NB4 (cell line): ENCODE measurements at regions not wholly inside any gene's neighbourhood (a gene's known extent, or its start where the extent isn't known, plus 50 kb on each side); places are given as distances from the start of the nearest gene placed in this dataset.

Experiments
- MAX ChIP-seq: IDR thresholded peaks from 2 replicates; pipeline ENCODE4 v1.6.1; 2011; ENCODE audit warnings: low read depth, low read length
- MYC ChIP-seq: IDR thresholded peaks from 2 replicates; pipeline ENCODE4 v1.6.1; 2011; ENCODE audit warnings: low read depth, low read length
- POLR2A ChIP-seq: IDR thresholded peaks from 2 replicates; pipeline ENCODE4 v1.6.1; 2011; ENCODE audit warnings: mild to moderate bottlenecking; ENCODE audit not compliant: insufficient read length; ENCODE audit errors: extremely low read depth
- TF ChIP-seq, protein P1 (sequence below): IDR thresholded peaks from one replicate; pipeline ENCODE4 v1.5.1; 2012; ENCODE audit warnings: low read depth, low read length

DNA sequence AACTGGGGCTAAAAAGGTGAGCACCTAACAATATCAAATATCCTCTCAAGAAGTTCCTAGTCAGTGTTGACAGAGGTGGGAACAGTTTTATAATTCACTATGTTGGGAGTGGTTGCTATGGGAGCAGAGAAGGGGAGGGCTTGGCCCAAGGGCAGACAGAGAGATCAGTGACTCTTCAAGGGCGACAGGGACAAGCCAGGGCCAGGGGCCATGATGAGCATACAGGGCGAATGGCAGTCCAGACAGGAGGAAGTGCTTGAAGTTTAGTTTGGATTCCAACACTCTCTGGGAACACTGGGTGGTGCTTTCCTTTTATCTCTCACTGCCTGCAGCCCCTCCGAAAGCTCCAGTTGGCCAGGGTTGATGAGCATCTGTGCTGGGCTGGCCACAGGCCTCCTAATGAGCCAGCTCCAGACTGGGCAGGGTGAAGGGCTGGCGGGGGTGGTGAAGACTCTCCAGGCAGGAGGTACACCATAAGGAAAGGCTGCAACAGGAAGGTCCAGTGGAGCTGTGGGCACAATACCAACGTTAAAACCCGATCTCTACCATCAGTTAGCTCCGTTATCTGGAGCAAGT is 111.3 kb downstream of the TMEM174 start:
- TF ChIP-seq, protein P1, sequence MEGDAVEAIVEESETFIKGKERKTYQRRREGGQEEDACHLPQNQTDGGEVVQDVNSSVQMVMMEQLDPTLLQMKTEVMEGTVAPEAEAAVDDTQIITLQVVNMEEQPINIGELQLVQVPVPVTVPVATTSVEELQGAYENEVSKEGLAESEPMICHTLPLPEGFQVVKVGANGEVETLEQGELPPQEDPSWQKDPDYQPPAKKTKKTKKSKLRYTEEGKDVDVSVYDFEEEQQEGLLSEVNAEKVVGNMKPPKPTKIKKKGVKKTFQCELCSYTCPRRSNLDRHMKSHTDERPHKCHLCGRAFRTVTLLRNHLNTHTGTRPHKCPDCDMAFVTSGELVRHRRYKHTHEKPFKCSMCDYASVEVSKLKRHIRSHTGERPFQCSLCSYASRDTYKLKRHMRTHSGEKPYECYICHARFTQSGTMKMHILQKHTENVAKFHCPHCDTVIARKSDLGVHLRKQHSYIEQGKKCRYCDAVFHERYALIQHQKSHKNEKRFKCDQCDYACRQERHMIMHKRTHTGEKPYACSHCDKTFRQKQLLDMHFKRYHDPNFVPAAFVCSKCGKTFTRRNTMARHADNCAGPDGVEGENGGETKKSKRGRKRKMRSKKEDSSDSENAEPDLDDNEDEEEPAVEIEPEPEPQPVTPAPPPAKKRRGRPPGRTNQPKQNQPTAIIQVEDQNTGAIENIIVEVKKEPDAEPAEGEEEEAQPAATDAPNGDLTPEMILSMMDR, result no peak
- TF ChIP-seq POLR2A (no peak), MAX (no peak), MYC (no peak)
